ENCODE measurements at regions not wholly inside any gene's neighbourhood (a gene's known extent, or its start where the extent isn't known, plus 50 kb on each side); places are given as distances from the start of the nearest gene placed in this dataset.

DNA sequence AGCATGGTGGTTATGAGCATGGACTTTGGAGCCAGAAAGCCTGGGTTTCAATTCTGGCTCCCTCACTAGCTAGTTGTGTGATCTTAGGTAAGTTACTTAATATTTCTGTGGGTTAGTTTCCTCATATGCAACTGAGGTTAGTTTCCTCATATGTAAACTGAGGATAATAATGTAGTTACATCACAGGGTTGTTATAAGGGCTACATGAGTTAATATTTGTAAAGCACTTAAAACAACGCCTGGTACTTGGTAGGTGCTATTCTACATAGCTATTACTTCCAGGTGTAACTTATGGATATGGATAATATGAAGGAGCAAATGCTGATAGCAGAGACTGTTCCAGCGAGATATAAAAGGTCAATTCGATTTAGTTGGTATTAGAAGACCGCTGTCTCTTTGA, 69.4 kb upstream of the POU5F2 start:
- Histone ChIP-seq H3K4me1 (no peaks in the 10 kb centered on the region), H3K4me3 (no peak overlapping the region), H3K36me3 (no peaks in the 10 kb centered on the region), H3K27me3 (no peaks in the 10 kb centered on the region), H3K9me3 (no peaks in the 10 kb centered on the region), H3K27ac (replicated peaks in 1 of 4) (no peak overlapping the region)
- intact Hi-C loops (cut with DNase I), result no loop called here
- 99% methylated on average over 4 of the region's 4 CpGs for WGBS
- TF ChIP-seq, protein P1, sequence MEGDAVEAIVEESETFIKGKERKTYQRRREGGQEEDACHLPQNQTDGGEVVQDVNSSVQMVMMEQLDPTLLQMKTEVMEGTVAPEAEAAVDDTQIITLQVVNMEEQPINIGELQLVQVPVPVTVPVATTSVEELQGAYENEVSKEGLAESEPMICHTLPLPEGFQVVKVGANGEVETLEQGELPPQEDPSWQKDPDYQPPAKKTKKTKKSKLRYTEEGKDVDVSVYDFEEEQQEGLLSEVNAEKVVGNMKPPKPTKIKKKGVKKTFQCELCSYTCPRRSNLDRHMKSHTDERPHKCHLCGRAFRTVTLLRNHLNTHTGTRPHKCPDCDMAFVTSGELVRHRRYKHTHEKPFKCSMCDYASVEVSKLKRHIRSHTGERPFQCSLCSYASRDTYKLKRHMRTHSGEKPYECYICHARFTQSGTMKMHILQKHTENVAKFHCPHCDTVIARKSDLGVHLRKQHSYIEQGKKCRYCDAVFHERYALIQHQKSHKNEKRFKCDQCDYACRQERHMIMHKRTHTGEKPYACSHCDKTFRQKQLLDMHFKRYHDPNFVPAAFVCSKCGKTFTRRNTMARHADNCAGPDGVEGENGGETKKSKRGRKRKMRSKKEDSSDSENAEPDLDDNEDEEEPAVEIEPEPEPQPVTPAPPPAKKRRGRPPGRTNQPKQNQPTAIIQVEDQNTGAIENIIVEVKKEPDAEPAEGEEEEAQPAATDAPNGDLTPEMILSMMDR (IDR thresholded peaks at IDR 0.05), result no peak
- no peak for TF ChIP-seq EP300 (IDR thresholded peaks at IDR 0.05)
- no peak for TF ChIP-seq POLR2A (IDR thresholded peaks at IDR 0.05; ENCODE audit: low read depth)
- no peak for TF ChIP-seq POLR2AphosphoS5 (IDR thresholded peaks at IDR 0.05)
- no peak for DNase-seq (ENCODE audit: extremely low spot score)

- intact Hi-C loops (cut with DNase I), result no loop called here
- no peak for TF ChIP-seq POLR2AphosphoS5 (IDR thresholded peaks at IDR 0.05)
- TF ChIP-seq EP300 (IDR thresholded peaks at IDR 0.05), result no peak
- no peak for TF ChIP-seq POLR2A (IDR thresholded peaks at IDR 0.05; ENCODE audit: low read depth)
- TF ChIP-seq, protein P1 (IDR thresholded peaks at IDR 0.05), result no peak
- H3K4me3 ChIP-seq, result no peak overlapping the region
- H3K36me3 ChIP-seq, result no peaks in the 10 kb centered on the region
- 91% methylated on average over 1 of the region's 1 CpG for WGBS
- H3K4me1 ChIP-seq, result no peaks in the 10 kb centered on the region
- DNase-seq (ENCODE audit: extremely low spot score), result no peak
- no peak overlapping the region for H3K27ac ChIP-seq (replicated peaks in 1 of 4)
- no peaks in the 10 kb centered on the region for H3K27me3 ChIP-seq
- H3K9me3 ChIP-seq, result no peaks in the 10 kb centered on the region
Observed at GRCh38 chr5:93809430-93809829, 68.0 kb upstream of the POU5F2 start.

GRCh38 chr5:93807846-93808245, 66.4 kb upstream of the POU5F2 start:
- intact Hi-C loops (cut with DNase I), result no loop called here
- Histone ChIP-seq H3K4me3 (no peak overlapping the region), H3K27me3 (no peaks in the 10 kb centered on the region), H3K9me3 (no peaks in the 10 kb centered on the region), H3K36me3 (no peaks in the 10 kb centered on the region), H3K4me1 (no peaks in the 10 kb centered on the region), H3K27ac (replicated peaks in 1 of 4) (no peak overlapping the region)
- DNase-seq (ENCODE audit: extremely low spot score), result no peak
- TF ChIP-seq, protein P1 (IDR thresholded peaks at IDR 0.05), result no peak
- TF ChIP-seq POLR2AphosphoS5 (IDR thresholded peaks at IDR 0.05) (no peak), POLR2A (IDR thresholded peaks at IDR 0.05; ENCODE audit: low read depth) (no peak), EP300 (IDR thresholded peaks at IDR 0.05) (no peak)
- 96% methylated on average over 6 of the region's 6 CpGs for WGBS

DNA sequence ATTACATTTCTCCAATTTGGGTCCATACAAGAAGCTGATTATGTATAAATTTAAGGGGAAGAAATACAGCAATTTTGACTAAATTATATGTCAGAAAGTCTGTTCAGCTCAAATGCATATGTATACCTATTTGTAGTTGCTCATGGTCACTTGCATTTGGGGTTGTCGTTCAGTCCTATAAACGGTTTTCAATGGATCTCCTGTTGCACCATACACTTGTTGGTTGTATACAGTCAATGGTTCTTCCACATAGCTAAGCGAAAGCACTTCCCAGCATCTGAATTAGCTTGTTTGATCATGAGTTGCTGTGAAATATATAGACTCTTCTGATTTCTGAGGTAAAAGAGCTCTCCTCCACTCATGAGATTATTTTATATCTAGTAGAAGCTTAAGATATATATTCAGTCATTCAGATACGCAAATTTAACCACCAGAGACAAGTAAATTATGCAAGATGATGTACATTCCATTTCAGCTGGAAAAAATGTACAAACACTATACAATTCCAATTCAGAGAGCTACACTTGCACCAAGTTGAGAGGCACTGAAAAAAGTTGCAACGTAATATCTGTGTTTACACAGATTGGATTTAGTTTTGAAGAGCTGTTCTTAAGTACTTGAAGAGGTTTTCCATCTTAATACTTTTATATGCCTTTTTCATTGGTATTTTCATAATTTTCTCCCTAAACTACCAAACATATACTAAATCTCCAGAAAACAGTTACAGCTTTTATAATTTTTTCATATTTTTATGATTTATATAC, 64.4 kb upstream of the POU5F2 start:
- H3K9me3 ChIP-seq, result no peaks in the 10 kb centered on the region
- peaks cover 0 to 8% (median 6%) of the 10 kb centered on the region in 4 donors for H3K4me1 ChIP-seq

More for the DNA sequence above, 64.4 kb upstream of the POU5F2 start:
- no peaks in the 10 kb centered on the region for H3K27me3 ChIP-seq
- TF ChIP-seq, protein P1 (IDR thresholded peaks at IDR 0.05), result no peak
- TF ChIP-seq POLR2A (IDR thresholded peaks at IDR 0.05; ENCODE audit: low read depth) (no peak), POLR2AphosphoS5 (IDR thresholded peaks at IDR 0.05) (no peak), EP300 (IDR thresholded peaks at IDR 0.05) (no peak)
- no peaks in the 10 kb centered on the region for H3K36me3 ChIP-seq
- intact Hi-C loops (cut with DNase I), result no loop called here
- H3K27ac ChIP-seq (replicated peaks in 1 of 4), result no peak overlapping the region
- 94% methylated on average over 5 of the region's 5 CpGs for WGBS
- no peak overlapping the region for H3K4me3 ChIP-seq
- no peak for DNase-seq (ENCODE audit: extremely low spot score)

Measured in esophagus muscularis mucosa (tissue), 4 donors.